Spleen (tissue), 11 donors: ENCODE measurements at regions not wholly inside any gene's neighbourhood (a gene's known extent, or its start where the extent isn't known, plus 50 kb on each side); places are given as distances from the start of the nearest gene placed in this dataset.

Source experiments
- DNase-seq: peaks from one replicate; pipeline ENCODE4 v3.0.0-alpha.2; 2020
- H3K27ac ChIP-seq, 8 donors: fragments of 200-600 bp; sonication (generic) in 7 of 8; 1 replicate in 4 of 8; 2 replicates in 4 of 8; pipeline versions ENCODE4 v1.5.0 to v1.8.0; 2016 to 2021; ENCODE audit warnings: inconsistent platforms in 4 of 8, mild to moderate bottlenecking in 4 of 8, moderate library complexity in 1 of 8
- H3K27me3 ChIP-seq, 7 donors: fragments of 200-600 bp; sonication (generic) in 6 of 7; replicated peaks in 1 of 7; 1 replicate in 4 of 7; 2 replicates in 3 of 7; pipeline versions ENCODE4 v1.5.0 to v1.8.0; 2016 to 2021; ENCODE audit warnings: inconsistent platforms in 3 of 7, mild to moderate bottlenecking in 1 of 7
- H3K36me3 ChIP-seq, 6 donors: fragments of 200-600 bp; sonication (generic) in 5 of 6; 1 replicate in 4 of 6; 2 replicates in 2 of 6; pipeline versions ENCODE4 v1.5.0 to v1.8.0; 2016 to 2021; ENCODE audit warnings: inconsistent platforms in 2 of 6
- H3K4me1 ChIP-seq, 6 donors: fragments of 200-600 bp; sonication (generic) in 5 of 6; 1 replicate in 3 of 6; 2 replicates in 3 of 6; pipeline versions ENCODE4 v1.5.0 to v1.8.0; 2016 to 2021; ENCODE audit warnings: inconsistent platforms in 3 of 6
- H3K4me3 ChIP-seq, 8 donors: fragments of 200-600 bp; sonication (generic) in 7 of 8; 1 replicate in 4 of 8; 2 replicates in 4 of 8; pipeline versions ENCODE4 v1.5.0 to v1.8.0; 2016 to 2021; ENCODE audit warnings: inconsistent platforms in 4 of 8, mild to moderate bottlenecking in 4 of 8, moderate library complexity in 2 of 8
- H3K9me3 ChIP-seq, 8 donors: fragments of 200-600 bp; sonication (generic) in 7 of 8; 1 replicate in 4 of 8; 2 replicates in 4 of 8; pipeline versions ENCODE4 v1.5.0 to v1.8.0; 2016 to 2021; ENCODE audit warnings: inconsistent platforms in 4 of 8
- CTCF ChIP-seq, 11 experiments: fragments of 200-600 bp in 7 of 11; fragments of 450-650 bp in 4 of 11; sonication (generic) in 4 of 11; IDR thresholded peaks in 8 of 11; conservative IDR thresholded peaks in 3 of 11; 1 replicate in 7 of 11; 2 replicates in 4 of 11; pipeline versions ENCODE4 v1.4.0 to v1.8.0; 2016 to 2021; ENCODE audit warnings: antibody characterized with exemption in 11 of 11, inconsistent platforms in 4 of 11, mild to moderate bottlenecking in 1 of 11
- POLR2A ChIP-seq, 3 donors: fragments of 450-650 bp; IDR thresholded peaks; one replicate each; pipeline ENCODE4 v1.5.1; 2017; ENCODE audit warnings: antibody characterized with exemption in 3 of 3, mild to moderate bottlenecking in 1 of 3
- POLR2AphosphoS5 ChIP-seq, 3 donors: sonication (generic); formaldehyde crosslinking; IDR thresholded peaks; one replicate each; pipeline ENCODE4 v1.5.1; 2017; ENCODE audit warnings: antibody characterized with exemption in 3 of 3
- WGBS, 5 donors: extraction: QIAGEN DNeasy Blood & Tissue Kit in 3 of 5; methylation state at CpG; one replicate each; pipeline versions ENCODE4 v1.1.5 to v1.1.7; 2013 to 2018; 5-methylcytosine and 5-hydroxymethylcytosine counted together
- intact Hi-C: fragments of 100-400 bp; cut with DNase I; formaldehyde crosslinking; loops from one replicate; pipeline ENCODE4 v1.15.0; 2023; ENCODE audit warnings: low total_unique reads
- donor health status: healthy with polysubstance abuse.
- donor health status: DM: no; HTN: no; CAD: no; lungs with moderate emphysema.
- donor health status: DM: no; HTN: no; CAD: no.
- donor health status: Bipolar disorder and iron deficiency.
- donor health status: healthy.
- donor health status: DM: no; HTN: no; CAD: no.
- donor health status: DM: yes; HTN: yes; CAD: no.

GRCh38 chrX:46386511-46386910, 158.7 kb downstream of the ZNF674 start:
- Histone ChIP-seq H3K27ac (no peak overlapping the region), H3K4me1 (no peaks in the 10 kb centered on the region), H3K27me3 (no peaks in the 10 kb centered on the region), H3K36me3 (no peaks in the 10 kb centered on the region), H3K4me3 (no peak overlapping the region), H3K9me3 (peaks cover 0 to 10% (median 2%) of the 10 kb centered on the region in 8 donors)
- TF ChIP-seq CTCF (IDR thresholded peaks at IDR 0.05 in 8 of 11, conservative IDR thresholded peaks at IDR 0.05 in 3 of 11) (peak in 1 of 11 experiments; percentile 9), POLR2AphosphoS5 (IDR thresholded peaks at IDR 0.05) (no peak), POLR2A (IDR thresholded peaks at IDR 0.05) (no peak)
- DNase-seq: no peak
- intact Hi-C loops: no loop called here

GRCh38 chrX:46383006-46383405, 162.2 kb downstream of the ZNF674 start:
- TF ChIP-seq CTCF (IDR thresholded peaks at IDR 0.05 in 8 of 11, conservative IDR thresholded peaks at IDR 0.05 in 3 of 11) (no peak), POLR2AphosphoS5 (IDR thresholded peaks at IDR 0.05) (no peak), POLR2A (IDR thresholded peaks at IDR 0.05) (no peak)
- 86 to 100% (median 96%) methylated on average over 2 of the region's 2 CpGs for WGBS, 5 donors
- Histone ChIP-seq H3K27me3 (no peaks in the 10 kb centered on the region), H3K27ac (no peak overlapping the region), H3K4me3 (no peak overlapping the region), H3K4me1 (no peaks in the 10 kb centered on the region), H3K36me3 (no peaks in the 10 kb centered on the region), H3K9me3 (no peaks in the 10 kb centered on the region)
- intact Hi-C loops: no loop called here
- no peak for DNase-seq

GRCh38 chrX:46382595-46382994, 162.6 kb downstream of the ZNF674 start:
- TF ChIP-seq CTCF (IDR thresholded peaks at IDR 0.05 in 8 of 11, conservative IDR thresholded peaks at IDR 0.05 in 3 of 11) (no peak), POLR2AphosphoS5 (IDR thresholded peaks at IDR 0.05) (no peak), POLR2A (IDR thresholded peaks at IDR 0.05) (no peak)
- DNase-seq: no peak
- Histone ChIP-seq H3K27me3 (no peaks in the 10 kb centered on the region), H3K4me1 (no peaks in the 10 kb centered on the region), H3K36me3 (no peaks in the 10 kb centered on the region), H3K4me3 (no peak overlapping the region), H3K9me3 (no peaks in the 10 kb centered on the region), H3K27ac (no peak overlapping the region)
- intact Hi-C loops: no loop called here
- WGBS, 5 donors: 69 to 97% (median 87%) methylated on average over 2 of the region's 2 CpGs

- peak in 6 of 11 experiments; percentile 6 to 31 (median 18) for TF ChIP-seq CTCF (IDR thresholded peaks at IDR 0.05 in 8 of 11, conservative IDR thresholded peaks at IDR 0.05 in 3 of 11)
- no peak for TF ChIP-seq POLR2AphosphoS5 (IDR thresholded peaks at IDR 0.05)
- Histone ChIP-seq H3K9me3 (no peaks in the 10 kb centered on the region), H3K36me3 (no peaks in the 10 kb centered on the region), H3K4me3 (no peak overlapping the region), H3K27ac (no peak overlapping the region), H3K4me1 (no peaks in the 10 kb centered on the region), H3K27me3 (no peaks in the 10 kb centered on the region)
- intact Hi-C loops: no loop called here
- WGBS, 5 donors: 21 to 52% (median 27%) methylated on average over 2 of the region's 2 CpGs
- DNase-seq: no peak
These were observed 163.6 kb downstream of the ZNF674 start for GRCh38 chrX:46381630-46382029.
